GM12865 (cell line): ENCODE measurements at regions not wholly inside any gene's neighbourhood (a gene's known extent, or its start where the extent isn't known, plus 50 kb on each side); places are given as distances from the start of the nearest gene placed in this dataset.

Source experiments
- DNase-seq: peaks from one replicate; pipeline ENCODE4 v3.0.0; 2010; ENCODE audit warnings: low read depth
- H3K4me3 ChIP-seq: 2 replicates; pipeline ENCODE4 v1.5.1; 2011; ENCODE audit warnings: mild to moderate bottlenecking, low read depth, low read length, control low read depth
- TF ChIP-seq, protein P1 (sequence below): IDR thresholded peaks from 2 replicates; pipeline ENCODE4 v1.5.1; 2011; ENCODE audit warnings: low read length, control low read depth, low read depth, inconsistent platforms; ENCODE audit not compliant: insufficient read depth; ENCODE audit errors: missing control alignments

DNA sequence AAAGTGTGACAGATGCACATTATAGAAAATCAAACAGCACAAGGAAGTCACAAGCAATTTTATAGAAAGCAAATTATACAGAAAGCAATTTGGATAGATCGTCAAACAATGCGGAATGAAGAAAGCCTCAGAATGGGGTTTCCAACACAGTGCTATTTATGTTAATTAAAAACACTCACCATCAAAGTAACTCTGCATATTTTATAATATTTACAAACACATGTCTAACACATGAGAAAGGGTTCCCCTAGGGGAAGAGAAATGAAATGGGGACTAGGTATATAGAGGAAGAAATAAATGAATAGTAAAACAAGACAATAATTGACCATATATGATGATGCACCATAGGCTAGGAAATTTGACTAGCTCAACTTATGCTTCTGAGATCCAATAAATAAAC is 171.2 kb upstream of the XYLT1 start:
- TF ChIP-seq, protein P1, sequence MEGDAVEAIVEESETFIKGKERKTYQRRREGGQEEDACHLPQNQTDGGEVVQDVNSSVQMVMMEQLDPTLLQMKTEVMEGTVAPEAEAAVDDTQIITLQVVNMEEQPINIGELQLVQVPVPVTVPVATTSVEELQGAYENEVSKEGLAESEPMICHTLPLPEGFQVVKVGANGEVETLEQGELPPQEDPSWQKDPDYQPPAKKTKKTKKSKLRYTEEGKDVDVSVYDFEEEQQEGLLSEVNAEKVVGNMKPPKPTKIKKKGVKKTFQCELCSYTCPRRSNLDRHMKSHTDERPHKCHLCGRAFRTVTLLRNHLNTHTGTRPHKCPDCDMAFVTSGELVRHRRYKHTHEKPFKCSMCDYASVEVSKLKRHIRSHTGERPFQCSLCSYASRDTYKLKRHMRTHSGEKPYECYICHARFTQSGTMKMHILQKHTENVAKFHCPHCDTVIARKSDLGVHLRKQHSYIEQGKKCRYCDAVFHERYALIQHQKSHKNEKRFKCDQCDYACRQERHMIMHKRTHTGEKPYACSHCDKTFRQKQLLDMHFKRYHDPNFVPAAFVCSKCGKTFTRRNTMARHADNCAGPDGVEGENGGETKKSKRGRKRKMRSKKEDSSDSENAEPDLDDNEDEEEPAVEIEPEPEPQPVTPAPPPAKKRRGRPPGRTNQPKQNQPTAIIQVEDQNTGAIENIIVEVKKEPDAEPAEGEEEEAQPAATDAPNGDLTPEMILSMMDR = no peak
- H3K4me3 ChIP-seq = no peak overlapping the region
- no peak for DNase-seq

DNA sequence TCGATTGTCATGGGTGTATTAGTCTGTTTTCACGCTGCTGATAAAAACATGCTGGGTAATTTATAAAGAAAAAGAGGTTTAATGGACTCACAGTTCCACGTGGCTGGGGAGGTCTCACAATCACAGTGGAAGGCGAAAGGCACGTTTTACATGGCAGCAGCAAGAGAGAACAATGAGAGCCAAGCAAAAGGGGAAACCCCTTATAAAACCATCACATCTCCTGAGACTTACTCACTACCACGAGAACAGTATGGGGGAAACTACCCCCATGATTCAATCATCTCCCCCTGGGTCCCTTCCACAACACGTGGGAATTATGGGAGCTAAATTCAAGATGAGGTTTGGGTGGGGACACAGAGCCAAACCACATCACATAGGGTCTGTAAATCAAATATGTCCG is 167.4 kb upstream of the XYLT1 start:
- H3K4me3 ChIP-seq = no peak overlapping the region
- TF ChIP-seq, protein P1 = no peak
- no peak for DNase-seq

DNA sequence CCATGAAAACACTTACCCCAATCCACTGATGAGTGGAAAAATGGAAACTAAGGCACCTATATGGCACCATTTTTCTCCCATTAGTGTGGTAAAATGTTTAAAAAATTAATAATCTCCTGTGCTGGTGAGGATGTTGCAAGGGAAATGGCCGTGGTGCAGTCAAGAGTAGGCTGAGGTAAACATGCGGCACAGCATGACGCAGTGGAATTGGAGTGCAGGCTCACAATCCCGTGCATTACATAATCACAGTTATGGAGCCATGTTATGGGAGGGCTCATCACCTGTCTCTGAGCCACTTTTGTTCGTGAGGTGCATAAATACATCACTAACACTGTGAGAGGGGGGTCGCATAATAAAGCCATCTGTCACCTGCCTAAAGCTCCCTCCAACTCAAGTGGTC is 164.4 kb upstream of the XYLT1 start:
- DNase-seq = no peak
- TF ChIP-seq, protein P1 = no peak
- no peak overlapping the region for H3K4me3 ChIP-seq

DNA sequence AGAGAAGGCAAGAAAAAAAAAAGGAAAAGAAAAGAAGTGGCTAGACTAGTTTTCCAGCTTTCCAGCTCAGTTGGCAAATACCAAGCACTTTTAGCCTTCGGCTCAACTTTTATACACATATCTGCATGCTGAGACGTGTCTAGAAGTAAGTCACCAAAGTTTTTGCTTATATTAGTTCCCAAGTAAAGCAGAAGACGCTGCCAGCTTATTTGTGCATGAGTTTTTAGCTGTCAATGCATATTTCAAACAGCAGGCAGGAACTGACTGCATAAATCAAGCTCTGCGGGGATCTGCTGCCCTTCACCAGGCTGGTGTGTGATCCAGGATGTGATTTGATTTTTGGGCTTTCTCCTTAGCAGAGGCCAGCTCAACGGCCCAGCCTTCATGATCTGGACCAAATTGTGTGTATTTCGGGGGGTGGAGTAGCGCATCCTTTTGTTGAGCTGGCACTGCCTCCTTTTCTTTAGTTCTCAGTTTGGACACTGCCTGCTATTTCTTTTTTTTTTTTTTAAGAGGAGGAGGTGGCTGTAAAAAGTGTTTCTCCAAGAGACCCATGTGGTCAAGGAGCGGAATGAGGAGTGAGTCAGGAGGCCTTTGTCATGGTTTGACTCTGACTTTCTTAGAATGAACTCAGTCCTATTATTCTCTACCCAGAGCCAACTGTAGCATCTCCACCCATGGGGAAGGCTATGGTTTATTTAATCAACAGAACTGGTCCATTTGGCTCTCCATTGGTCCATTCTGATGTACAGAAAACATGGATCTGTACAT is 162.6 kb upstream of the XYLT1 start:
- no peak overlapping the region for H3K4me3 ChIP-seq
- TF ChIP-seq, protein P1 = no peak
- DNase-seq = no peak

DNA sequence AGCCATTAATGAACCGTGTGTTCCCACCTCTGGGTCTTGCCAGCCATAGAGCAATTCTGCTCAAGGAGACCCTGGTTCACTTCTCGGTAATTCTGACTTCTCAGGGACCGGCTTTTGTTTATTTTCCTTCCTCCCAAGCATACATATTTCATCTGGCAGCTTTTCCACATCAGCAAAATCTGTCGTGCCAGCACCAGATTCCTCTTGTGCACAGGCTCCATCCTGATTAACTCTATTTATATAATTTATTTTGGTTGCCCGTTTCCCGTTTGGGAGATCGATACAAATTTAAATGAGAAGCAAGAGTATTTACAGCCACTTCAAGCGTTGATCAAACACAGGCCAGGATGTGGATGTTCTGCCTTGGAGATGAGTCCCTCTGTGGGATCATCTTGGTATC is 161.9 kb upstream of the XYLT1 start:
- no peak for DNase-seq
- TF ChIP-seq, protein P1 = no peak
- no peak overlapping the region for H3K4me3 ChIP-seq

DNA sequence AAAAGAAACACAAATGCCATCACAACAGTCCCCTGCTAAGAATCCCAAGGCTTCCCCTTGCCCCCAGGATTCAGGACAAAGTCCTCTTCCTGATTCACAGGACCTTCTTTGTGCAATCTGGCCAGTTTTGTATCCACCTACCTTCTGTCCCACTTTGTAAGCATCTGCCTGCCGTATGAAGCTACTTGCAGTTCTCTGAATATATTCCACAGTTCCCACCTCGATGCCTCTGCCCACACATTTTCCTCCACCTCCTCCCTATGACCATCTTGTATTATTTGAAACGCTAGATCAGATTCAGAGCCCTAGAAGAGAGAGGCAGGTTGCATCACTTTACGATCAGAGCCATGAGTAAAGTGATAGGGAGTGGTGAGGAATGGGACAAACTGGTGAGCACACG is 159.2 kb upstream of the XYLT1 start:
- DNase-seq = no peak
- TF ChIP-seq, protein P1 = no peak
- no peak overlapping the region for H3K4me3 ChIP-seq

DNA sequence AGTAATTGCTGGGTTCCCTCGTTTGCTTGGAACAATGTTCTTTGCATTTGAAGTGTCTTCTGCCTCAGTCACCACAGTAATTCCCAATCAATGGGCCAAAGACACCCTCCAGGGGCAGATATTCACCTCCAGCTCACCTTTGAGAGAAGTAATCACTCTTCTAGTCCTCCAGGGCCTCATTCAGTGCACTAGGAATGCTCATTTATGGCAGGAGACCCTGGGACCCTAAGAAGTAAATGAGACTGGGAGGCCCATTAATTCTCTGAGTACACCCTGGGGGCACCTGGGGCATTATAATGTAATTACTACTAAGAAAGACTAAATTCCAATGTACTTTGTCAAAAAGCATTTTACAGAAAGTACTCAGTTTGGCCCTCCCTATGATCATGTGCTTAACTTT is 158.2 kb upstream of the XYLT1 start:
- DNase-seq = no peak
- no peak overlapping the region for H3K4me3 ChIP-seq
- TF ChIP-seq, protein P1 = no peak
